AG10803 (cell line): ENCODE measurements at regions not wholly inside any gene's neighbourhood (a gene's known extent, or its start where the extent isn't known, plus 50 kb on each side); places are given as distances from the start of the nearest gene placed in this dataset.

ENCODE experiments used
- DNase-seq: peaks from one replicate; pipeline ENCODE4 v3.0.0; 2010; ENCODE audit warnings: low read depth
- H3K4me3 ChIP-seq: 2 replicates; pipeline ENCODE4 v1.5.1; 2011; ENCODE audit warnings: mild to moderate bottlenecking, low read length, control low read depth
- CTCF ChIP-seq: conservative IDR thresholded peaks from 2 replicates; pipeline ENCODE4 v1.5.1; 2011; ENCODE audit warnings: mild to moderate bottlenecking, low read length, control low read depth, inconsistent platforms

- no peak for TF ChIP-seq CTCF
- no peak for DNase-seq
- no peak overlapping the region for H3K4me3 ChIP-seq
Observed at GRCh38 chr6:76719449-76719848, 647.0 kb upstream of the IMPG1 start.

GRCh38 chr6:76708641-76709331, 636.3 kb upstream of the IMPG1 start:
- DNase-seq: peak; percentile 11
- TF ChIP-seq CTCF: no peak
- H3K4me3 ChIP-seq: no peak overlapping the region

GRCh38 chr6:76707630-76708029, 635.2 kb upstream of the IMPG1 start:
- no peak overlapping the region for H3K4me3 ChIP-seq
- DNase-seq: no peak
- no peak for TF ChIP-seq CTCF

GRCh38 chr6:76706631-76707030, 634.2 kb upstream of the IMPG1 start:
- no peak overlapping the region for H3K4me3 ChIP-seq
- TF ChIP-seq CTCF: no peak
- no peak for DNase-seq

- no peak overlapping the region for H3K4me3 ChIP-seq
- no peak for DNase-seq
- no peak for TF ChIP-seq CTCF
Observed at GRCh38 chr6:76706086-76706485, 633.6 kb upstream of the IMPG1 start.

- DNase-seq: no peak
- TF ChIP-seq CTCF: no peak
- H3K4me3 ChIP-seq: no peak overlapping the region
Observed at GRCh38 chr6:76703786-76704185, 631.3 kb upstream of the IMPG1 start.

GRCh38 chr6:76703285-76703684, 630.8 kb upstream of the IMPG1 start:
- H3K4me3 ChIP-seq: no peak overlapping the region
- TF ChIP-seq CTCF: no peak
- no peak for DNase-seq
